Astrocyte (in vitro differentiated cells and primary cell): ENCODE measurements at regions not wholly inside any gene's neighbourhood (a gene's known extent, or its start where the extent isn't known, plus 50 kb on each side); places are given as distances from the start of the nearest gene placed in this dataset.

ENCODE experiments used
- DNase-seq: peaks from one replicate; pipeline ENCODE4 v3.0.0-alpha.2; 2010; ENCODE audit warnings: low read depth
- FAIRE-seq: peaks from 2 replicates; lab custom pipeline; 2011; peaks lifted over from hg19 to GRCh38; lab: Jason Lieb, UNC
- H2AFZ ChIP-seq: 2 replicates; pipeline ENCODE4 v1.6.0; 2012; ENCODE audit warnings: low read depth, low read length, inconsistent platforms
- H3K27ac ChIP-seq: 2 replicates; pipeline ENCODE4 v1.5.1; 2011; ENCODE audit warnings: low read depth, low read length, inconsistent platforms
- H3K27me3 ChIP-seq: 2 replicates; pipeline ENCODE4 v1.6.0; 2011; ENCODE audit warnings: low read length, inconsistent platforms; ENCODE audit not compliant: insufficient read depth
- H3K36me3 ChIP-seq: 2 replicates; pipeline ENCODE4 v1.5.1; 2011; ENCODE audit warnings: low read length, inconsistent platforms; ENCODE audit not compliant: insufficient read depth
- H3K4me1 ChIP-seq: 2 replicates; pipeline ENCODE4 v1.5.1; 2011; ENCODE audit warnings: low read length, inconsistent platforms; ENCODE audit not compliant: insufficient read depth
- H3K4me2 ChIP-seq: 2 replicates; pipeline ENCODE4 v1.6.0; 2012; ENCODE audit warnings: low read length, inconsistent platforms
- H3K4me3 ChIP-seq: 2 replicates; pipeline ENCODE4 v1.5.1; 2011; ENCODE audit warnings: low read depth, mild to moderate bottlenecking, low read length, inconsistent platforms; ENCODE audit not compliant: insufficient read depth
- H3K79me2 ChIP-seq: 2 replicates; pipeline ENCODE4 v1.6.0; 2012; ENCODE audit warnings: mild to moderate bottlenecking, low read length, inconsistent platforms; ENCODE audit not compliant: insufficient read depth
- H3K9ac ChIP-seq: 2 replicates; pipeline ENCODE4 v1.6.0; 2012; ENCODE audit warnings: mild to moderate bottlenecking, low read length, inconsistent platforms
- H3K9me3 ChIP-seq: 2 replicates; pipeline ENCODE4 v1.5.1; 2012; ENCODE audit warnings: low read depth, mild to moderate bottlenecking, low read length, inconsistent platforms; ENCODE audit not compliant: insufficient read depth
- H4K20me1 ChIP-seq: 2 replicates; pipeline ENCODE4 v1.6.0; 2012; ENCODE audit warnings: low read length, inconsistent platforms; ENCODE audit not compliant: insufficient read depth
- H3K27ac Mint-ChIP-seq: one replicate; pipeline ENCODE4 v1.8.0; 2021; ENCODE audit warnings: mild to moderate bottlenecking, mixed read lengths; ENCODE audit not compliant: unreplicated experiment
- H3K27me3 Mint-ChIP-seq: one replicate; pipeline ENCODE4 v1.8.0; 2021; ENCODE audit warnings: low read depth, mixed read lengths; ENCODE audit not compliant: unreplicated experiment
- H3K36me3 Mint-ChIP-seq: one replicate; pipeline ENCODE4 v1.8.0; 2021; ENCODE audit warnings: low read depth, mixed read lengths; ENCODE audit not compliant: unreplicated experiment
- H3K4me1 Mint-ChIP-seq: one replicate; pipeline ENCODE4 v1.8.0; 2021; ENCODE audit warnings: low read depth, mixed read lengths; ENCODE audit not compliant: unreplicated experiment
- H3K4me3 Mint-ChIP-seq: one replicate; pipeline ENCODE4 v1.8.0; 2021; ENCODE audit warnings: mild to moderate bottlenecking, moderate library complexity, mixed read lengths; ENCODE audit not compliant: unreplicated experiment
- H3K9me3 Mint-ChIP-seq: one replicate; pipeline ENCODE4 v1.8.0; 2021; ENCODE audit warnings: mild to moderate bottlenecking, mixed read lengths; ENCODE audit not compliant: unreplicated experiment
- EZH2 ChIP-seq: IDR thresholded peaks from 2 replicates; pipeline ENCODE4 v1.6.1; 2012; ENCODE audit warnings: mild to moderate bottlenecking, low read length, inconsistent platforms; ENCODE audit not compliant: insufficient read depth
- TF ChIP-seq, protein P1 (sequence below): IDR thresholded peaks from 2 replicates; pipeline ENCODE4 v1.5.1; 2011; ENCODE audit warnings: low read depth, mild to moderate bottlenecking, inconsistent platforms, low read length, moderate library complexity; ENCODE audit not compliant: insufficient read depth

DNA sequence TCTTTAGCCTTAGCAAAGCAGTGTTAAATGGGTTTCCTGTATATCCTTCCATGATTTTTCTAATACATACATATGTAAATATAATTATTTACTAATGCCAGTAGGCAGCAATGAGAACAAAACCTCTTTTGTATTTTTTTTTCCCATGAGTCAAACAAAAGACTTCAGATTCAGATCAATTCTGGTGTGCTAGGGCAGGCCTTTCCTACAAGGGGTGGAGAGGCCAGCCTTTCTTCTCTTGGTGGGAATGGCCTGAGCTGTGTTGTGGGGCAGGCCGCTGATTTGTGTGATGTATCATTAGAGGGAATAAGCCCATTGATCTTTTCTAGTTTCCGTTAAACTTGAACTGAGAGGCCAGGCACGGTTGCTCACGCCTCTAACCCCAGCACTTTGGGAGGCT is 115.5 kb upstream of the DMRT1 start:
- Mint-ChIP-seq H3K36me3 (peaks cover 7% of the 10 kb centered on the region), H3K27me3 (no peaks in the 10 kb centered on the region), H3K4me1 (no peaks in the 10 kb centered on the region), H3K4me3 (no peak overlapping the region), H3K27ac (no peak overlapping the region), H3K9me3 (no peaks in the 10 kb centered on the region)
- Histone ChIP-seq H3K4me1 (no peaks in the 10 kb centered on the region), H3K4me3 (no peak overlapping the region), H3K79me2 (peaks cover 23% of the 10 kb centered on the region), H3K36me3 (peaks cover 4% of the 10 kb centered on the region), H3K9ac (no peak overlapping the region), H2AFZ (no peak overlapping the region), H4K20me1 (peaks cover 16% of the 10 kb centered on the region), H3K9me3 (no peaks in the 10 kb centered on the region), H3K4me2 (no peak overlapping the region), H3K27me3 (no peaks in the 10 kb centered on the region), H3K27ac (no peak overlapping the region)
- TF ChIP-seq, protein P1, sequence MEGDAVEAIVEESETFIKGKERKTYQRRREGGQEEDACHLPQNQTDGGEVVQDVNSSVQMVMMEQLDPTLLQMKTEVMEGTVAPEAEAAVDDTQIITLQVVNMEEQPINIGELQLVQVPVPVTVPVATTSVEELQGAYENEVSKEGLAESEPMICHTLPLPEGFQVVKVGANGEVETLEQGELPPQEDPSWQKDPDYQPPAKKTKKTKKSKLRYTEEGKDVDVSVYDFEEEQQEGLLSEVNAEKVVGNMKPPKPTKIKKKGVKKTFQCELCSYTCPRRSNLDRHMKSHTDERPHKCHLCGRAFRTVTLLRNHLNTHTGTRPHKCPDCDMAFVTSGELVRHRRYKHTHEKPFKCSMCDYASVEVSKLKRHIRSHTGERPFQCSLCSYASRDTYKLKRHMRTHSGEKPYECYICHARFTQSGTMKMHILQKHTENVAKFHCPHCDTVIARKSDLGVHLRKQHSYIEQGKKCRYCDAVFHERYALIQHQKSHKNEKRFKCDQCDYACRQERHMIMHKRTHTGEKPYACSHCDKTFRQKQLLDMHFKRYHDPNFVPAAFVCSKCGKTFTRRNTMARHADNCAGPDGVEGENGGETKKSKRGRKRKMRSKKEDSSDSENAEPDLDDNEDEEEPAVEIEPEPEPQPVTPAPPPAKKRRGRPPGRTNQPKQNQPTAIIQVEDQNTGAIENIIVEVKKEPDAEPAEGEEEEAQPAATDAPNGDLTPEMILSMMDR, result no peak
- no peak for TF ChIP-seq EZH2
- FAIRE-seq (no peak), DNase-seq (no peak)

GRCh38 chr9:727767-728166 is 113.7 kb upstream of the DMRT1 start:
- Mint-ChIP-seq H3K4me1 (no peaks in the 10 kb centered on the region), H3K4me3 (no peak overlapping the region), H3K27me3 (no peaks in the 10 kb centered on the region), H3K27ac (no peak overlapping the region), H3K9me3 (no peaks in the 10 kb centered on the region), H3K36me3 (peaks cover 11% of the 10 kb centered on the region)
- no peaks in the 10 kb centered on the region for H3K4me1 ChIP-seq
- peaks cover 13% of the 10 kb centered on the region for H3K79me2 ChIP-seq
- H4K20me1 ChIP-seq, result peaks cover 10% of the 10 kb centered on the region
- no peak overlapping the region for H3K4me3 ChIP-seq
- H3K9me3 ChIP-seq, result no peaks in the 10 kb centered on the region
- no peak overlapping the region for H2AFZ ChIP-seq
- H3K36me3 ChIP-seq, result peaks cover 14% of the 10 kb centered on the region
- H3K27ac ChIP-seq, result no peak overlapping the region
- FAIRE-seq (no peak), DNase-seq (no peak)
- H3K27me3 ChIP-seq, result no peaks in the 10 kb centered on the region
- no peak overlapping the region for H3K9ac ChIP-seq
- TF ChIP-seq, protein P1, result no peak
- no peak for TF ChIP-seq EZH2
- no peak overlapping the region for H3K4me2 ChIP-seq

DNA sequence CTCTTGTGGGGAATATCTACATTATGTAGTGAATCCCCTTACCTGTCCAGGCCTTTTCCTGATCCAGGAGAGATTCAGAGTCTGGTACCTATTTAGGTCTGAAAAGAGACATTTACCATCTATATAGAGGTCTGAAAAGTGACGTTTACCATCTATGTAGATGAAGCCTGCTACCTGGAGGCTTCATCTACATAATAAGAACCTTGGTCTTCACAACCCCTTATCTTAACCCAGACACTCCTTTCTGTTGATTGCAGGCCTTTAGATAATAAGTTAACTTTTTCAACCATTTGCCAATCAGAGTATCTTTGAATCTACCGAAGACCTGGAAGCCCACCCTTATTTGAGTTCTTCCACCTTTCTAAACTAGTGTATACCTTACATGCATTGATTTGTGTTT is 113.0 kb upstream of the DMRT1 start:
- TF ChIP-seq, protein P1, result no peak
- TF ChIP-seq EZH2, result no peak
- H3K9ac ChIP-seq, result no peak overlapping the region
- no peak overlapping the region for H3K4me2 ChIP-seq
- Mint-ChIP-seq H3K27me3 (no peaks in the 10 kb centered on the region), H3K27ac (no peak overlapping the region), H3K36me3 (peaks cover 8% of the 10 kb centered on the region), H3K4me3 (no peak overlapping the region), H3K4me1 (no peaks in the 10 kb centered on the region), H3K9me3 (no peaks in the 10 kb centered on the region)
- DNase-seq (no peak), FAIRE-seq (no peak)
- no peak overlapping the region for H3K27ac ChIP-seq
- peaks cover 7% of the 10 kb centered on the region for H3K79me2 ChIP-seq
- no peak overlapping the region for H2AFZ ChIP-seq
- H3K4me1 ChIP-seq, result no peaks in the 10 kb centered on the region
- peaks cover 14% of the 10 kb centered on the region for H3K36me3 ChIP-seq
- H3K4me3 ChIP-seq, result no peak overlapping the region
- no peaks in the 10 kb centered on the region for H3K9me3 ChIP-seq
- H4K20me1 ChIP-seq, result peaks cover 3% of the 10 kb centered on the region
- no peaks in the 10 kb centered on the region for H3K27me3 ChIP-seq
